ENCODE measurements at regions not wholly inside any gene's neighbourhood (a gene's known extent, or its start where the extent isn't known, plus 50 kb on each side); places are given as distances from the start of the nearest gene placed in this dataset.

DNA sequence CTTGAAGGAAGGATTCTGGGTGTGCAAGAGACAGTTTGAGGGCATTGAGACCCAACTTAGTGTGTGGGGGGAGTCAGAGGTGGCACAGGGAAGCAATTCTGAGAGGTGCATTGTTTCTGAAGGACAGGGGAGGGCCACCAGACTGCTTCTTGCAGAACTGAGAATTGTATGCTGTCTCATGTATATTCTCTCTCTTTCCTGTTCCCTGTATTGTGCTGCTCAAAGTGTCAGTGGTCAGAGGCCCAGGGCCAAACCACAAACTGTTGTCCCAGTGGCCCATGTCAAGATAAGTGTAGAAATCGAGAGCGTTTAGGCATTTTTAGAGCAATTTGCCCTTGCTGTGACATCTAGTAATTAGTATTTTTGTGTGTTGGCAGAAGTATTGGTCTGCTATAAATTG, 567.1 kb downstream of the EDEM1 start (continued):
- TF ChIP-seq, protein P1, sequence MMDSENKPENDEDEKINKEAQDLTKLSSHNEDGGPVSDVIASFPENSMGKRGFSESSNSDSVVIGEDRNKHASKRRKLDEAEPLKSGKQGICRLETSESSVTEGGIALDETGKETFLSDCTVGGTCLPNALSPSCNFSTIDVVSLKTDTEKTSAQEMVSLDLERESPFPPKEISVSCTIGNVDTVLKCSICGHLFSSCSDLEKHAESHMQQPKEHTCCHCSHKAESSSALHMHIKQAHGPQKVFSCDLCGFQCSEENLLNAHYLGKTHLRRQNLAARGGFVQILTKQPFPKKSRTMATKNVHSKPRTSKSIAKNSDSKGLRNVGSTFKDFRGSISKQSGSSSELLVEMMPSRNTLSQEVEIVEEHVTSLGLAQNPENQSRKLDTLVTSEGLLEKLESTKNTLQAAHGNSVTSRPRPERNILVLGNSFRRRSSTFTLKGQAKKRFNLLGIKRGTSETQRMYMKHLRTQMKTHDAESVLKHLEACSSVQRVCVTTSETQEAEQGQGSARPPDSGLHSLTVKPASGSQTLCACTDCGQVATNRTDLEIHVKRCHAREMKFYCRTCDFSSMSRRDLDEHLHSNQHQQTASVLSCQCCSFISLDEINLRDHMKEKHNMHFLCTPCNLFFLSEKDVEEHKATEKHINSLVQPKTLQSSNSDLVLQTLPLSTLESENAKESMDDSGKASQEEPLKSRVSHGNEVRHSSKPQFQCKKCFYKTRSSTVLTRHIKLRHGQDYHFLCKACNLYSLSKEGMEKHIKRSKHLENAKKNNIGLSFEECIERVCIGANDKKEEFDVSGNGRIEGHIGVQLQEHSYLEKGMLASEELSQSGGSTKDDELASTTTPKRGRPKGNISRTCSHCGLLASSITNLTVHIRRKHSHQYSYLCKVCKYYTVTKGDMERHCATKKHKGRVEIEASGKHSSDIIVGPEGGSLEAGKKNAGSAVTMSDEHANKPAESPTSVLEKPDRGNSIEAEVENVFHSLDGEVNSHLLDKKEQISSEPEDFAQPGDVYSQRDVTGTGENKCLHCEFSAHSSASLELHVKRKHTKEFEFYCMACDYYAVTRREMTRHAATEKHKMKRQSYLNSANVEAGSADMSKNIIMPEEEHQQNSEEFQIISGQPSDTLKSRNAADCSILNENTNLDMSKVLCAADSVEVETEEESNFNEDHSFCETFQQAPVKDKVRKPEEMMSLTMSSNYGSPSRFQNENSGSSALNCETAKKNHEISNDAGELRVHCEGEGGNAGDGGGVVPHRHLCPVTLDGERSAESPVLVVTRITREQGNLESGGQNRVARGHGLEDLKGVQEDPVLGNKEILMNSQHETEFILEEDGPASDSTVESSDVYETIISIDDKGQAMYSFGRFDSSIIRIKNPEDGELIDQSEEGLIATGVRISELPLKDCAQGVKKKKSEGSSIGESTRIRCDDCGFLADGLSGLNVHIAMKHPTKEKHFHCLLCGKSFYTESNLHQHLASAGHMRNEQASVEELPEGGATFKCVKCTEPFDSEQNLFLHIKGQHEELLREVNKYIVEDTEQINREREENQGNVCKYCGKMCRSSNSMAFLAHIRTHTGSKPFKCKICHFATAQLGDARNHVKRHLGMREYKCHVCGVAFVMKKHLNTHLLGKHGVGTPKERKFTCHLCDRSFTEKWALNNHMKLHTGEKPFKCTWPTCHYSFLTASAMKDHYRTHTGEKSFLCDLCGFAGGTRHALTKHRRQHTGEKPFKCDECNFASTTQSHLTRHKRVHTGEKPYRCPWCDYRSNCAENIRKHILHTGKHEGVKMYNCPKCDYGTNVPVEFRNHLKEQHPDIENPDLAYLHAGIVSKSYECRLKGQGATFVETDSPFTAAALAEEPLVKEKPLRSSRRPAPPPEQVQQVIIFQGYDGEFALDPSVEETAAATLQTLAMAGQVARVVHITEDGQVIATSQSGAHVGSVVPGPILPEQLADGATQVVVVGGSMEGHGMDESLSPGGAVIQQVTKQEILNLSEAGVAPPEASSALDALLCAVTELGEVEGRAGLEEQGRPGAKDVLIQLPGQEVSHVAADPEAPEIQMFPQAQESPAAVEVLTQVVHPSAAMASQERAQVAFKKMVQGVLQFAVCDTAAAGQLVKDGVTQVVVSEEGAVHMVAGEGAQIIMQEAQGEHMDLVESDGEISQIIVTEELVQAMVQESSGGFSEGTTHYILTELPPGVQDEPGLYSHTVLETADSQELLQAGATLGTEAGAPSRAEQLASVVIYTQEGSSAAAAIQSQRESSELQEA (IDR thresholded peaks at IDR 0.05; ENCODE audit: low read depth) = no peak
- TF ChIP-seq, protein P2, sequence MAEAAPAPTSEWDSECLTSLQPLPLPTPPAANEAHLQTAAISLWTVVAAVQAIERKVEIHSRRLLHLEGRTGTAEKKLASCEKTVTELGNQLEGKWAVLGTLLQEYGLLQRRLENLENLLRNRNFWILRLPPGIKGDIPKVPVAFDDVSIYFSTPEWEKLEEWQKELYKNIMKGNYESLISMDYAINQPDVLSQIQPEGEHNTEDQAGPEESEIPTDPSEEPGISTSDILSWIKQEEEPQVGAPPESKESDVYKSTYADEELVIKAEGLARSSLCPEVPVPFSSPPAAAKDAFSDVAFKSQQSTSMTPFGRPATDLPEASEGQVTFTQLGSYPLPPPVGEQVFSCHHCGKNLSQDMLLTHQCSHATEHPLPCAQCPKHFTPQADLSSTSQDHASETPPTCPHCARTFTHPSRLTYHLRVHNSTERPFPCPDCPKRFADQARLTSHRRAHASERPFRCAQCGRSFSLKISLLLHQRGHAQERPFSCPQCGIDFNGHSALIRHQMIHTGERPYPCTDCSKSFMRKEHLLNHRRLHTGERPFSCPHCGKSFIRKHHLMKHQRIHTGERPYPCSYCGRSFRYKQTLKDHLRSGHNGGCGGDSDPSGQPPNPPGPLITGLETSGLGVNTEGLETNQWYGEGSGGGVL (CRISPR knock-in tag; IDR thresholded peaks at IDR 0.05) = no peak
- TF ChIP-seq CBX5 (IDR thresholded peaks at IDR 0.05; ENCODE audit: borderline replicate concordance, low read depth) (no peak), ZNF408 (CRISPR knock-in tag; IDR thresholded peaks at IDR 0.05; ENCODE audit: low read depth) (no peak), NCOR1 (IDR thresholded peaks at IDR 0.05) (no peak), FOXM1 (IDR thresholded peaks at IDR 0.05; ENCODE audit: low read depth) (no peak), FOXM1 (CRISPR knock-in tag; IDR thresholded peaks at IDR 0.05; ENCODE audit: low read depth) (no peak), NFXL1 (CRISPR knock-in tag; IDR thresholded peaks at IDR 0.05) (no peak), POLR2B (IDR thresholded peaks at IDR 0.05; ENCODE audit: low read depth, partially characterized antibody) (no peak), PTBP1 (IDR thresholded peaks at IDR 0.05; ENCODE audit: low read depth, low read length) (no peak), MYC (IDR thresholded peaks at IDR 0.05; ENCODE audit: low read depth, low read length) (no peak), MYC (CRISPR knock-in tag; IDR thresholded peaks at IDR 0.05; ENCODE audit: borderline replicate concordance, low read depth) (no peak), ZNF551 (CRISPR knock-in tag; IDR thresholded peaks at IDR 0.05) (no peak), ELF2 (CRISPR knock-in tag; IDR thresholded peaks at IDR 0.05) (0 out of 2 replicates have a peak, but pooled peaks have one; percentile 18), CCNT2 (IDR thresholded peaks at IDR 0.05; ENCODE audit: borderline replicate concordance, extremely low read depth, insufficient read length, low read depth, low read length) (peak; percentile 25)
- TF ChIP-seq, protein P3, sequence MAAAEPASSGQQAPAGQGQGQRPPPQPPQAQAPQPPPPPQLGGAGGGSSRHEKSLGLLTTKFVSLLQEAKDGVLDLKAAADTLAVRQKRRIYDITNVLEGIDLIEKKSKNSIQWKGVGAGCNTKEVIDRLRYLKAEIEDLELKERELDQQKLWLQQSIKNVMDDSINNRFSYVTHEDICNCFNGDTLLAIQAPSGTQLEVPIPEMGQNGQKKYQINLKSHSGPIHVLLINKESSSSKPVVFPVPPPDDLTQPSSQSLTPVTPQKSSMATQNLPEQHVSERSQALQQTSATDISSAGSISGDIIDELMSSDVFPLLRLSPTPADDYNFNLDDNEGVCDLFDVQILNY (CRISPR knock-in tag; IDR thresholded peaks at IDR 0.05) = no peak
